ENCODE measurements at regions not wholly inside any gene's neighbourhood (a gene's known extent, or its start where the extent isn't known, plus 50 kb on each side); places are given as distances from the start of the nearest gene placed in this dataset.
"Not testable (repeated sequence)": the region's sequence is repeated elsewhere in the genome, so short reads cannot be mapped to it uniquely, and the experiment has no call there.

- not testable (repeated sequence) for DNase-seq
These were observed 51.3 kb upstream of the RIOK2 start for GRCh38 chr5:97234380-97234779.

GRCh38 chr5:97242341-97242740, 59.3 kb upstream of the RIOK2 start:
- DNase-seq: no peak

GRCh38 chr5:97243353-97243752, 60.3 kb upstream of the RIOK2 start:
- DNase-seq: no peak

- no peak for DNase-seq
These were observed 62.3 kb upstream of the RIOK2 start for GRCh38 chr5:97245386-97245785.

- DNase-seq: no peak
These were observed 67.1 kb upstream of the RIOK2 start for GRCh38 chr5:97250113-97250512.

GRCh38 chr5:97266076-97266475, 83.0 kb upstream of the RIOK2 start:
- DNase-seq: no peak

GRCh38 chr5:97266576-97266975, 83.5 kb upstream of the RIOK2 start:
- DNase-seq: no peak

GRCh38 chr5:97267767-97268166, 84.7 kb upstream of the RIOK2 start:
- DNase-seq: no peak

- DNase-seq: no peak
These were observed 93.5 kb upstream of the RIOK2 start for GRCh38 chr5:97276474-97277120.

- no peak for DNase-seq
These were observed 98.2 kb upstream of the RIOK2 start for GRCh38 chr5:97281257-97281656.

- DNase-seq: peak; percentile 40 to 56
These were observed 114.1 kb upstream of the RIOK2 start for GRCh38 chr5:97297063-97297703.

GRCh38 chr5:97297704-97298091, 114.7 kb upstream of the RIOK2 start:
- DNase-seq: no peak

- DNase-seq: not testable (repeated sequence)
These were observed 118.1 kb upstream of the RIOK2 start for GRCh38 chr5:97301181-97301580.

GRCh38 chr5:97338729-97339128, 155.7 kb upstream of the RIOK2 start:
- DNase-seq: no peak

- DNase-seq: no peak
These were observed 172.7 kb upstream of the RIOK2 start for GRCh38 chr5:97355775-97356174.

- no peak for DNase-seq
These were observed 180.5 kb upstream of the RIOK2 start for GRCh38 chr5:97363577-97363976.

GRCh38 chr5:97364731-97365130, 181.7 kb upstream of the RIOK2 start:
- DNase-seq: no peak

GRCh38 chr5:97365163-97365845, 182.3 kb upstream of the RIOK2 start:
- no peak for DNase-seq

- no peak for DNase-seq
These were observed 182.9 kb upstream of the RIOK2 start for GRCh38 chr5:97365918-97366317.

GRCh38 chr5:97375959-97376358, 192.9 kb upstream of the RIOK2 start:
- no peak for DNase-seq

GRCh38 chr5:97377582-97377981, 194.5 kb upstream of the RIOK2 start:
- no peak for DNase-seq

GRCh38 chr5:97383996-97384395, 200.9 kb upstream of the RIOK2 start:
- no peak for DNase-seq

- DNase-seq: no peak
These were observed 205.7 kb upstream of the RIOK2 start for GRCh38 chr5:97388794-97389193.

GRCh38 chr5:97400537-97400936, 217.5 kb upstream of the RIOK2 start:
- DNase-seq: no peak

All from SHP77 (cell line).